Stimulated activated CD8-positive, alpha-beta memory T cell treated with anti-CD3 and anti-CD28 coated beads, Interleukin-7, amount 100 ng/mL, for 4 hours (primary cell): ENCODE measurements at regions not wholly inside any gene's neighbourhood (a gene's known extent, or its start where the extent isn't known, plus 50 kb on each side); places are given as distances from the start of the nearest gene placed in this dataset.

ENCODE experiments used
- DNase-seq, 2 donors: peaks; one replicate each; pipeline ENCODE4 v3.0.0-alpha.2; 2020; ENCODE audit warnings: low read depth in 2 of 2

GRCh38 chr10:130719448-130719752 is 583.2 kb downstream of the GLRX3 start:
- no peak for DNase-seq

GRCh38 chr10:130720235-130720634 is 584.0 kb downstream of the GLRX3 start:
- no peak for DNase-seq

GRCh38 chr10:130721971-130722370 is 585.8 kb downstream of the GLRX3 start:
- no peak for DNase-seq

GRCh38 chr10:130723704-130724103 is 587.5 kb downstream of the GLRX3 start:
- no peak for DNase-seq

GRCh38 chr10:130725474-130725970 is 586.0 kb downstream of the TCERG1L start:
- DNase-seq, result no peak

GRCh38 chr10:130726996-130727725 is 584.4 kb downstream of the TCERG1L start:
- no peak for DNase-seq

GRCh38 chr10:130727766-130728490 is 583.6 kb downstream of the TCERG1L start:
- DNase-seq, result no peak

- no peak for DNase-seq
Observed at GRCh38 chr10:130728531-130729215, 582.8 kb downstream of the TCERG1L start.

GRCh38 chr10:130729876-130730275 is 581.6 kb downstream of the TCERG1L start:
- no peak for DNase-seq

GRCh38 chr10:130737186-130737585 is 574.3 kb downstream of the TCERG1L start:
- no peak for DNase-seq

- DNase-seq, result no peak
Observed at GRCh38 chr10:130737621-130738020, 573.9 kb downstream of the TCERG1L start.

- DNase-seq, result no peak
Observed at GRCh38 chr10:130739016-130739756, 572.3 kb downstream of the TCERG1L start.

- no peak for DNase-seq
Observed at GRCh38 chr10:130739757-130740145, 571.8 kb downstream of the TCERG1L start.

- no peak for DNase-seq
Observed at GRCh38 chr10:130740166-130740565, 571.4 kb downstream of the TCERG1L start.

- no peak for DNase-seq
Observed at GRCh38 chr10:130740915-130741750, 570.4 kb downstream of the TCERG1L start.

- DNase-seq, result no peak
Observed at GRCh38 chr10:130741901-130742855, 569.3 kb downstream of the TCERG1L start.

GRCh38 chr10:130742941-130743675 is 568.4 kb downstream of the TCERG1L start:
- DNase-seq, result no peak

- DNase-seq, result no peak
Observed at GRCh38 chr10:130743751-130744271, 567.7 kb downstream of the TCERG1L start.

GRCh38 chr10:130744631-130745030 is 566.9 kb downstream of the TCERG1L start:
- DNase-seq, result no peak
